ENCODE measurements at regions not wholly inside any gene's neighbourhood (a gene's known extent, or its start where the extent isn't known, plus 50 kb on each side); places are given as distances from the start of the nearest gene placed in this dataset.
A peak's percentile ranks its signal among the peaks of the same experiment; 100 is the strongest.
"Not testable (repeated sequence)": the region's sequence is repeated elsewhere in the genome, so short reads cannot be mapped to it uniquely, and the experiment has no call there.

GRCh38 chr10:8336629-8337331 is 282.3 kb downstream of the GATA3 start:
- DNase-seq (ENCODE audit: low read depth in 2 of 2), result no peak

GRCh38 chr10:8337332-8337651 is 282.8 kb downstream of the GATA3 start:
- DNase-seq (ENCODE audit: low read depth in 2 of 2), result no peak

- no peak for DNase-seq (ENCODE audit: low read depth in 2 of 2)
Measured at GRCh38 chr10:8338177-8338766, 283.8 kb downstream of the GATA3 start.

GRCh38 chr10:8344756-8345155 is 290.3 kb downstream of the GATA3 start:
- DNase-seq (ENCODE audit: low read depth in 2 of 2), result no peak

GRCh38 chr10:8346861-8347260 is 292.4 kb downstream of the GATA3 start:
- DNase-seq (ENCODE audit: low read depth in 2 of 2), result no peak

GRCh38 chr10:8347614-8348013 is 293.1 kb downstream of the GATA3 start:
- DNase-seq (ENCODE audit: low read depth in 2 of 2), result not testable (repeated sequence)

- no peak for DNase-seq (ENCODE audit: low read depth in 2 of 2)
Measured at GRCh38 chr10:8349610-8350249, 295.2 kb downstream of the GATA3 start.

- no peak for DNase-seq (ENCODE audit: low read depth in 2 of 2)
Measured at GRCh38 chr10:8350250-8350967, 295.9 kb downstream of the GATA3 start.

- no peak for DNase-seq (ENCODE audit: low read depth in 2 of 2)
Measured at GRCh38 chr10:8352171-8353075, 297.9 kb downstream of the GATA3 start.

- no peak for DNase-seq (ENCODE audit: low read depth in 2 of 2)
Measured at GRCh38 chr10:8356283-8356682, 301.8 kb downstream of the GATA3 start.

GRCh38 chr10:8359467-8359866 is 305.0 kb downstream of the GATA3 start:
- DNase-seq (ENCODE audit: low read depth in 2 of 2), result no peak

- DNase-seq (ENCODE audit: low read depth in 2 of 2), result no peak
Measured at GRCh38 chr10:8360365-8360764, 305.9 kb downstream of the GATA3 start.

GRCh38 chr10:8360814-8361509 is 306.5 kb downstream of the GATA3 start:
- DNase-seq (ENCODE audit: low read depth in 2 of 2), result no peak

- no peak for DNase-seq (ENCODE audit: low read depth in 2 of 2)
Measured at GRCh38 chr10:8361510-8361844, 307.0 kb downstream of the GATA3 start.

- no peak for DNase-seq (ENCODE audit: low read depth in 2 of 2)
Measured at GRCh38 chr10:8365935-8366911, 311.7 kb downstream of the GATA3 start.

- not testable (repeated sequence) for DNase-seq (ENCODE audit: low read depth in 2 of 2)
Measured at GRCh38 chr10:8367672-8368411, 313.4 kb downstream of the GATA3 start.

- DNase-seq (ENCODE audit: low read depth in 2 of 2), result peak in 1 of 2 donors; percentile 34
Measured at GRCh38 chr10:8369666-8370065, 315.2 kb downstream of the GATA3 start.

- DNase-seq (ENCODE audit: low read depth in 2 of 2), result no peak
Measured at GRCh38 chr10:8374334-8374733, 319.8 kb downstream of the GATA3 start.

- no peak for DNase-seq (ENCODE audit: low read depth in 2 of 2)
Measured at GRCh38 chr10:8375137-8375536, 320.6 kb downstream of the GATA3 start.
